ENCODE measurements at regions not wholly inside any gene's neighbourhood (a gene's known extent, or its start where the extent isn't known, plus 50 kb on each side); places are given as distances from the start of the nearest gene placed in this dataset.
"Not testable (repeated sequence)": the region's sequence is repeated elsewhere in the genome, so short reads cannot be mapped to it uniquely, and the experiment has no call there.

DNA sequence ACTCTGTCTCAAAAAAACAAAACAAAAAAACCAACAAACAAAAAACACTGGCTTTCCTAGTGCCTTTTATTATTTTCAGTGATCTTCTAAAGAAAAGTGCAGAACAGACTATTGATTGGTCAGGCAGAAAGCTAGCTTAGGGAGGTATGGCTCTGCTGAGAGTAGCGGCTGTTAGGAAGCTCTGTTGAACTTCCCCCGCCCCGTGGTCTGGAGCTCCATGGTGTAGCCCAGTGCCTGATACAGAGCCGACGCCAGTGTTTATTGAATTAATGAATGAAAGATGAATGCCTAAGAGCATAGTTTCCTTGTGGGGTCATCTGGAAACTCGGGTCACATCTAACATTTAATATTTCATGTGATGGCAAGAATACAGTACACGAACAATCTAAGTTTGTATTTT lies 90.5 kb upstream of the ARMC3 start:
- H3K4me3 Mint-ChIP-seq: no peak overlapping the region
- H3K4me1 Mint-ChIP-seq (ENCODE audit: low read depth): peaks cover 5% of the 10 kb centered on the region
- no peaks in the 10 kb centered on the region for H3K27me3 Mint-ChIP-seq (ENCODE audit: low read depth)
- ATAC-seq (replicated peaks in 1 of 2) (no peak), DNase-seq (no peak)
- no peak overlapping the region for H3K27ac Mint-ChIP-seq
- no peaks in the 10 kb centered on the region for H3K9me3 Mint-ChIP-seq
- peaks cover 0 to 1% of the 10 kb centered on the region in 2 donors for H3K36me3 Mint-ChIP-seq (ENCODE audit: insufficient read depth in 2 of 2)

DNA sequence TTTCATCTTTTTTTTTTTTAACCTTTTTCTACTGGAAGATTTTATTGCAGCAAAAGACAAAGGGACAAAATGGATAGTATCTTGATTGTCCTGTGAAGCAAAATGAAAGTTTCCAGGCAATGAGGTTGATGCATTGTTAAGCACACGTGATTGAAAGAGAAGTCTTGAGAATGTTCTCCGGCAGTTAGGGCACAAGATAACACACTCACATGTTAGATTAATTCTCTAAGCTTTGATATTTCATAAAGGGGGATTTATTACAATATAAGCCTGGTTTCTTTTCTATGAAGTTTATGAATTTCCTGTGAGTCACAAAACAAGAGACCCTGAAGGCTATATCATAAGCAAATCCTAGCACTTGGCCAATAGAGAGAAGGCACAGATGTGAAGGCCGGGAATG lies 93.4 kb upstream of the ARMC3 start:
- Mint-ChIP-seq H3K4me1 (ENCODE audit: low read depth) (peaks cover 5% of the 10 kb centered on the region), H3K9me3 (no peaks in the 10 kb centered on the region), H3K27ac (no peak overlapping the region), H3K4me3 (no peak overlapping the region), H3K36me3 (ENCODE audit: insufficient read depth in 2 of 2) (peaks cover 0 to 1% of the 10 kb centered on the region in 2 donors), H3K27me3 (ENCODE audit: low read depth) (no peaks in the 10 kb centered on the region)
- no peak for ATAC-seq (replicated peaks in 1 of 2)
- DNase-seq: no peak

DNA sequence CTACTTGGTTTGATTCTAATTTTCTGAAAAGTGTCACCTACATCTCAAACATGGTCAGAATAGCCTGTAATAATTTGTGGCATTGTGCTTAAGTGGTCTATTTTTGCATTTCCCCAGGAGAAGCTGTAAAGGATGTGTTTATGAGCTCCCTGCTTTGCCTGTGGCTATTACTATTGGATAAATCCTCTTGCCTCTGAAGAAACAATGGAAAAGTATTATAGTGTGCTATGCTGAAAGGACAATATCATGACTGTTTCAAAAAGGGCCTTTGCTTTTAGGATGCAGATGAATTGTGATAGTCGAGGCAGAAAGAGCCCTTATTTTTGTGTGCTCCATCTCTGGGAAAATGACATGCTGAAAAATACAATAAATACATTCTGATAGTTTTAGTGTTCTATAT lies 94.1 kb upstream of the ARMC3 start:
- Mint-ChIP-seq H3K4me3 (no peak overlapping the region), H3K27me3 (ENCODE audit: low read depth) (no peaks in the 10 kb centered on the region), H3K36me3 (ENCODE audit: insufficient read depth in 2 of 2) (no peaks in the 10 kb centered on the region), H3K27ac (no peak overlapping the region), H3K9me3 (no peaks in the 10 kb centered on the region), H3K4me1 (ENCODE audit: low read depth) (peaks cover 5% of the 10 kb centered on the region)
- DNase-seq (no peak), ATAC-seq (replicated peaks in 1 of 2) (no peak)

GRCh38 chr10:22833353-22833752 lies 94.5 kb upstream of the ARMC3 start:
- no peaks in the 10 kb centered on the region for H3K36me3 Mint-ChIP-seq (ENCODE audit: insufficient read depth in 2 of 2)
- H3K9me3 Mint-ChIP-seq: no peaks in the 10 kb centered on the region
- ATAC-seq (replicated peaks in 1 of 2) (no peak), DNase-seq (no peak)
- H3K4me1 Mint-ChIP-seq (ENCODE audit: low read depth): peaks cover 5% of the 10 kb centered on the region
- H3K27me3 Mint-ChIP-seq (ENCODE audit: low read depth): no peaks in the 10 kb centered on the region
- H3K4me3 Mint-ChIP-seq: no peak overlapping the region
- H3K27ac Mint-ChIP-seq: no peak overlapping the region

- H3K4me1 Mint-ChIP-seq (ENCODE audit: low read depth): peaks cover 4% of the 10 kb centered on the region
- no peak for ATAC-seq (replicated peaks in 1 of 2)
- no peak for DNase-seq
- no peak overlapping the region for H3K27ac Mint-ChIP-seq
- H3K36me3 Mint-ChIP-seq (ENCODE audit: insufficient read depth in 2 of 2): no peaks in the 10 kb centered on the region
- H3K27me3 Mint-ChIP-seq (ENCODE audit: low read depth): no peaks in the 10 kb centered on the region
- H3K9me3 Mint-ChIP-seq: no peaks in the 10 kb centered on the region
- no peak overlapping the region for H3K4me3 Mint-ChIP-seq
These were observed 95.0 kb upstream of the ARMC3 start for GRCh38 chr10:22832851-22833250.

- H3K4me1 Mint-ChIP-seq (ENCODE audit: low read depth): no peaks in the 10 kb centered on the region
- ATAC-seq (replicated peaks in 1 of 2) (no peak), DNase-seq (no peak)
- no peak overlapping the region for H3K4me3 Mint-ChIP-seq
- no peaks in the 10 kb centered on the region for H3K36me3 Mint-ChIP-seq (ENCODE audit: insufficient read depth in 2 of 2)
- no peaks in the 10 kb centered on the region for H3K9me3 Mint-ChIP-seq
- H3K27ac Mint-ChIP-seq: no peak overlapping the region
- H3K27me3 Mint-ChIP-seq (ENCODE audit: low read depth): no peaks in the 10 kb centered on the region
These were observed 95.7 kb upstream of the ARMC3 start for GRCh38 chr10:22832066-22832602.

- no peak overlapping the region for H3K27ac Mint-ChIP-seq
- no peaks in the 10 kb centered on the region for H3K4me1 Mint-ChIP-seq (ENCODE audit: low read depth)
- peaks cover 0 to 1% of the 10 kb centered on the region in 2 donors for H3K9me3 Mint-ChIP-seq
- no peak overlapping the region for H3K4me3 Mint-ChIP-seq
- ATAC-seq (replicated peaks in 1 of 2) (no peak), DNase-seq (no peak)
- no peaks in the 10 kb centered on the region for H3K27me3 Mint-ChIP-seq (ENCODE audit: low read depth)
- H3K36me3 Mint-ChIP-seq (ENCODE audit: insufficient read depth in 2 of 2): no peaks in the 10 kb centered on the region
These were observed 96.3 kb upstream of the ARMC3 start for GRCh38 chr10:22831586-22831985.

DNA sequence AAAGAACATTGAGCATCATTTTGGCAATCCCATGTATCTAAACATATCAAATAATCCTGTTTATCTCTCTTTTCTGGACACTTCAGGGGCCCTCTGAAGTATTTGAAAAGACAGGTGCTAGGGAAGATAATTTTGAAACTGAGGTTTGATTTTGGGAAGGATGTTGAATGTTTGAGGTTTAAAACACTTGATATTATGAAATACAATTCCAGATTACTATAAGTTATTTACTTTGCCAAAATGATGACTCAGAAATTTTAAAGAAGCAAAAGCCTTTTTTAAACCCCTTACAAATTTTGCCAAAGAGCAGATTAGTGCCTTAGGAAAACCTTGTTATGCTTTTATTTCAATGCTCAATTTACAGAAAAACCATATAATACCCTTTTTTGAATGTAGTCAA lies 99.1 kb upstream of the ARMC3 start:
- not testable (repeated sequence) for H3K4me1 Mint-ChIP-seq (ENCODE audit: low read depth); H3K9me3 Mint-ChIP-seq; H3K36me3 Mint-ChIP-seq (ENCODE audit: insufficient read depth in 2 of 2); DNase-seq; ATAC-seq (replicated peaks in 1 of 2); H3K4me3 Mint-ChIP-seq; H3K27ac Mint-ChIP-seq; H3K27me3 Mint-ChIP-seq (ENCODE audit: low read depth)

- no peaks in the 10 kb centered on the region for H3K27me3 Mint-ChIP-seq (ENCODE audit: low read depth)
- H3K9me3 Mint-ChIP-seq: peaks cover 0 to 1% of the 10 kb centered on the region in 2 donors
- H3K36me3 Mint-ChIP-seq (ENCODE audit: insufficient read depth in 2 of 2): no peaks in the 10 kb centered on the region
- H3K4me1 Mint-ChIP-seq (ENCODE audit: low read depth): no peaks in the 10 kb centered on the region
- no peak overlapping the region for H3K27ac Mint-ChIP-seq
- ATAC-seq (replicated peaks in 1 of 2): no peak
- no peak for DNase-seq
- no peak overlapping the region for H3K4me3 Mint-ChIP-seq
These were observed 102.0 kb upstream of the ARMC3 start for GRCh38 chr10:22825841-22826240.

DNA sequence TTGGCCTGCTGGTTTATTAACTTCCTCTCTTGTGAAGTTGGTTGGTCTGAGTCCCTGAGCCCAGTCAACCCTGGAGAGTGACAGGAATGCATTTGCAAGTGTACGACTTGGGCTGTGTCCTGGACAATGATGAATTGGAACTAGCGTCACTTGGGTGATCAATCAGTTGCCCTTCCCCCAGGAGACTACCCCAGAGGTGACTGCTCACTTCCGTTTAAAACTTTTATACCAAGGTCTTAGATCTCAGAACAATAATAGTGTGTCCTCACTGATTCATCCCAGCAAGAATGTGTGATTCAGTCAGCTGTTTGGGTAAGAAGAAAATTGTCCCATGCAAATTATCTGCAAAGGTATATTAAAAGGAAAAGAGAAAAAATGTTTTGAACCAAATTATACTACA lies 102.9 kb upstream of the ARMC3 start:
- ATAC-seq (replicated peaks in 1 of 2): no peak
- no peak overlapping the region for H3K4me3 Mint-ChIP-seq

GRCh38 chr10:22824520-22824919 lies 103.3 kb upstream of the ARMC3 start:
- no peak overlapping the region for H3K4me3 Mint-ChIP-seq
- H3K36me3 Mint-ChIP-seq (ENCODE audit: insufficient read depth in 2 of 2): no peaks in the 10 kb centered on the region
- no peak for DNase-seq
- peaks cover 0 to 1% of the 10 kb centered on the region in 2 donors for H3K9me3 Mint-ChIP-seq
- H3K27ac Mint-ChIP-seq: no peak overlapping the region
- no peaks in the 10 kb centered on the region for H3K27me3 Mint-ChIP-seq (ENCODE audit: low read depth)
- ATAC-seq (replicated peaks in 1 of 2): no peak
- no peaks in the 10 kb centered on the region for H3K4me1 Mint-ChIP-seq (ENCODE audit: low read depth)

More for the DNA sequence above, 102.9 kb upstream of the ARMC3 start:
- no peak overlapping the region for H3K27ac Mint-ChIP-seq
- H3K36me3 Mint-ChIP-seq (ENCODE audit: insufficient read depth in 2 of 2): no peaks in the 10 kb centered on the region
- no peaks in the 10 kb centered on the region for H3K4me1 Mint-ChIP-seq (ENCODE audit: low read depth)
- peaks cover 0 to 1% of the 10 kb centered on the region in 2 donors for H3K9me3 Mint-ChIP-seq
- DNase-seq: no peak
- H3K27me3 Mint-ChIP-seq (ENCODE audit: low read depth): no peaks in the 10 kb centered on the region

DNA sequence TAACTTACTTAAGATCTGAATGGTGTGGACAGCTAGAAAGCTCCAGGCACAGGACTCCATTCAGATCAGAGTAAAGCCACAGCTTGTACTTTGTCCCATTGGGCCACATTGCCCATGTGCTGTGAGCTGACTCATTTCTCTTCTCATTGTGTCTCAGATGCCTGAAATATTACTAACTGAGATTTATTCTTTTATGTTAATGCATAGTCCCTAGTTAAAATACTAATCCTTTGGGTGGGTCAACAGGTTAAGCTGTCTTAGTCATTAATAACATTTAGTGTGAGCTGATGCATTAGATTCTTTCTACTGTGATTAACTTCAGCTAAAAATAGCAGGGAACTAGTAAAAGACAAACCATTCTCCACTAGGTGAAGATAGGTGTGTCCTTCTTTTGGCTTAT lies 104.7 kb upstream of the ARMC3 start:
- Mint-ChIP-seq H3K27me3 (ENCODE audit: low read depth) (no peaks in the 10 kb centered on the region), H3K4me3 (no peak overlapping the region), H3K27ac (no peak overlapping the region), H3K36me3 (ENCODE audit: insufficient read depth in 2 of 2) (no peaks in the 10 kb centered on the region), H3K4me1 (ENCODE audit: low read depth) (no peaks in the 10 kb centered on the region), H3K9me3 (peaks cover 0 to 1% of the 10 kb centered on the region in 2 donors)
- ATAC-seq (replicated peaks in 1 of 2): no peak
- no peak for DNase-seq

- not testable (repeated sequence) for DNase-seq; H3K27me3 Mint-ChIP-seq (ENCODE audit: low read depth); H3K27ac Mint-ChIP-seq; H3K9me3 Mint-ChIP-seq; ATAC-seq (replicated peaks in 1 of 2); H3K36me3 Mint-ChIP-seq (ENCODE audit: insufficient read depth in 2 of 2); H3K4me1 Mint-ChIP-seq (ENCODE audit: low read depth); H3K4me3 Mint-ChIP-seq
These were observed 105.9 kb upstream of the ARMC3 start for GRCh38 chr10:22821921-22822320.

DNA sequence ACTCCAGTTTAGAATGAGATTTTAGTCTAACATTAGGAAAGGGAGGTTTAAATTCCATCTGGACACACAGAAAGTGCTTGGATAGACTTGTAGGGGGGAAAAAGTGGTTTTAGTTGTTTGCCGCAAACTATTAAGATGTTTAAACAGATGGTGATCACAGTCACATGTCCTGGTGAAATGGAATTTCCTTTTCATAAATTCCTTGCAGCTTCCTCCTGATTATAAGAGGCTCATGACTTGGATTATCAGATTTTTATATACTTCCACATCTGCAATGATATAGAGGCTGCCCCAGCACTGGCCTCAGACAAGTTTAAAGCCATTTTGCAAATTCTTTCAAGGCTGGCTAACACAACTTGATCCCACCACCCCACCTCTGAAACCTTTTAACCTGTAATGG lies 106.4 kb upstream of the ARMC3 start:
- H3K4me3 Mint-ChIP-seq: no peak overlapping the region
- H3K27me3 Mint-ChIP-seq (ENCODE audit: low read depth): no peaks in the 10 kb centered on the region
- H3K36me3 Mint-ChIP-seq (ENCODE audit: insufficient read depth in 2 of 2): no peaks in the 10 kb centered on the region
- peaks cover 9% of the 10 kb centered on the region for H3K4me1 Mint-ChIP-seq (ENCODE audit: low read depth)
- H3K27ac Mint-ChIP-seq: no peak overlapping the region
- ATAC-seq (replicated peaks in 1 of 2): no peak
- H3K9me3 Mint-ChIP-seq: no peaks in the 10 kb centered on the region
- no peak for DNase-seq

Measured in activated T-cell treated with anti-CD3 and anti-CD28 coated beads, Interleukin-2, amount 50 U/mL, for 72 hours (primary cell).